Endodermal cell (in vitro differentiated cells): ENCODE measurements at regions not wholly inside any gene's neighbourhood (a gene's known extent, or its start where the extent isn't known, plus 50 kb on each side); places are given as distances from the start of the nearest gene placed in this dataset.
"Not testable (repeated sequence)": the region's sequence is repeated elsewhere in the genome, so short reads cannot be mapped to it uniquely, and the experiment has no call there.

ENCODE experiments used
- DNase-seq: peaks from one replicate; pipeline ENCODE4 v3.0.0-alpha.2; 2017
- H3K27ac ChIP-seq: 2 replicates; pipeline ENCODE4 v1.5.1; 2013; ENCODE audit warnings: mild to moderate bottlenecking, low read depth, low read length, moderate library complexity
- H3K27me3 ChIP-seq: 2 replicates; pipeline ENCODE4 v1.6.1; 2013; ENCODE audit warnings: mild to moderate bottlenecking, low read length, moderate library complexity; ENCODE audit not compliant: insufficient read depth, control insufficient read depth, poor library complexity, severe bottlenecking
- H3K36me3 ChIP-seq: 2 replicates; pipeline ENCODE4 v1.7.0; 2013; ENCODE audit warnings: mild to moderate bottlenecking, low read length, moderate library complexity; ENCODE audit not compliant: control insufficient read depth, insufficient read depth
- H3K4me1 ChIP-seq: one replicate; pipeline ENCODE4 v1.7.0; 2013; ENCODE audit warnings: low read length; ENCODE audit not compliant: control insufficient read depth, insufficient read depth
- H3K4me3 ChIP-seq: 2 replicates; pipeline ENCODE4 v1.5.1; 2013; ENCODE audit warnings: mild to moderate bottlenecking, low read length, moderate library complexity
- H3K9ac ChIP-seq: 2 replicates; pipeline ENCODE4 v1.6.1; 2013; ENCODE audit warnings: mild to moderate bottlenecking, low read length, moderate library complexity; ENCODE audit not compliant: poor library complexity, severe bottlenecking; ENCODE audit errors: extremely low read depth
- H3K9me3 ChIP-seq: 2 replicates; pipeline ENCODE4 v1.6.1; 2013; ENCODE audit warnings: mild to moderate bottlenecking, low read length, moderate library complexity; ENCODE audit not compliant: control insufficient read depth
- H3K27ac Mint-ChIP-seq: 2 replicates; pipeline ENCODE4 v1.8.0; 2020; ENCODE audit warnings: mixed read lengths
- H3K27me3 Mint-ChIP-seq: 2 replicates; pipeline ENCODE4 v1.8.0; 2021; ENCODE audit warnings: mild to moderate bottlenecking, mixed read lengths; ENCODE audit not compliant: insufficient read depth
- H3K36me3 Mint-ChIP-seq: 2 replicates; pipeline ENCODE4 v1.8.0; 2020; ENCODE audit warnings: low read depth, mixed read lengths
- H3K4me1 Mint-ChIP-seq: 2 replicates; pipeline ENCODE4 v1.8.0; 2020; ENCODE audit warnings: mixed read lengths
- H3K4me3 Mint-ChIP-seq: 2 replicates; pipeline ENCODE4 v1.8.0; 2020; ENCODE audit warnings: mild to moderate bottlenecking, moderate library complexity, mixed read lengths
- H3K9me3 Mint-ChIP-seq: 2 replicates; pipeline ENCODE4 v1.8.0; 2020; ENCODE audit warnings: mild to moderate bottlenecking, mixed read lengths
- WGBS, 2 experiments: methylation state at CpG; one replicate each; pipeline versions ENCODE4 v1.1.5 to v1.1.7; 2013; ENCODE audit warnings: missing lambda C conversion rate in 2 of 2, mixed read lengths in 1 of 2; ENCODE audit not compliant: insufficient coverage in 1 of 2, insufficient read length in 1 of 2; 5-methylcytosine and 5-hydroxymethylcytosine counted together
- TF ChIP-seq, protein P1 (sequence below): fragments of 200-600 bp; sonication (generic); conservative IDR thresholded peaks from 2 replicates; pipeline ENCODE4 v1.5.0; 2021; ENCODE audit warnings: antibody characterized with exemption, mild to moderate bottlenecking

- TF ChIP-seq, protein P1, sequence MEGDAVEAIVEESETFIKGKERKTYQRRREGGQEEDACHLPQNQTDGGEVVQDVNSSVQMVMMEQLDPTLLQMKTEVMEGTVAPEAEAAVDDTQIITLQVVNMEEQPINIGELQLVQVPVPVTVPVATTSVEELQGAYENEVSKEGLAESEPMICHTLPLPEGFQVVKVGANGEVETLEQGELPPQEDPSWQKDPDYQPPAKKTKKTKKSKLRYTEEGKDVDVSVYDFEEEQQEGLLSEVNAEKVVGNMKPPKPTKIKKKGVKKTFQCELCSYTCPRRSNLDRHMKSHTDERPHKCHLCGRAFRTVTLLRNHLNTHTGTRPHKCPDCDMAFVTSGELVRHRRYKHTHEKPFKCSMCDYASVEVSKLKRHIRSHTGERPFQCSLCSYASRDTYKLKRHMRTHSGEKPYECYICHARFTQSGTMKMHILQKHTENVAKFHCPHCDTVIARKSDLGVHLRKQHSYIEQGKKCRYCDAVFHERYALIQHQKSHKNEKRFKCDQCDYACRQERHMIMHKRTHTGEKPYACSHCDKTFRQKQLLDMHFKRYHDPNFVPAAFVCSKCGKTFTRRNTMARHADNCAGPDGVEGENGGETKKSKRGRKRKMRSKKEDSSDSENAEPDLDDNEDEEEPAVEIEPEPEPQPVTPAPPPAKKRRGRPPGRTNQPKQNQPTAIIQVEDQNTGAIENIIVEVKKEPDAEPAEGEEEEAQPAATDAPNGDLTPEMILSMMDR, result no peak
- 96% methylated on average over 1 of the region's 1 CpG; no CpG with 5 or more reads in 1 of the 2 experiments for WGBS, 2 experiments
- Histone ChIP-seq H3K4me1 (no peaks in the 10 kb centered on the region), H3K27ac (no peak overlapping the region), H3K27me3 (no peaks in the 10 kb centered on the region), H3K9ac (no peak overlapping the region), H3K4me3 (no peak overlapping the region), H3K9me3 (no peaks in the 10 kb centered on the region), H3K36me3 (no peaks in the 10 kb centered on the region)
- Mint-ChIP-seq H3K36me3 (no peaks in the 10 kb centered on the region), H3K27me3 (no peaks in the 10 kb centered on the region), H3K27ac (no peak overlapping the region), H3K4me1 (no peaks in the 10 kb centered on the region), H3K4me3 (no peak overlapping the region), H3K9me3 (peaks cover 32% of the 10 kb centered on the region)
- no peak for DNase-seq
Observed at GRCh38 chr11:29051935-29052334, 943.7 kb downstream of the METTL15 start.

- H3K27ac Mint-ChIP-seq, H3K9me3 ChIP-seq, H3K4me1 Mint-ChIP-seq, H3K9ac ChIP-seq, H3K4me1 ChIP-seq, H3K4me3 ChIP-seq, H3K27ac ChIP-seq, H3K36me3 Mint-ChIP-seq, H3K36me3 ChIP-seq, H3K27me3 Mint-ChIP-seq, H3K4me3 Mint-ChIP-seq, H3K27me3 ChIP-seq, DNase-seq: not testable (repeated sequence)
- H3K9me3 Mint-ChIP-seq, result peaks cover 26% of the 10 kb centered on the region
- WGBS, 2 experiments, result 89 to 94% methylated on average over 10 to 11 of the region's 11 CpGs
Observed at GRCh38 chr11:29050962-29051361, 942.8 kb downstream of the METTL15 start.

GRCh38 chr11:29040489-29040888, 932.3 kb downstream of the METTL15 start:
- Mint-ChIP-seq H3K4me1 (no peaks in the 10 kb centered on the region), H3K9me3 (no peaks in the 10 kb centered on the region), H3K36me3 (no peaks in the 10 kb centered on the region), H3K27ac (no peak overlapping the region), H3K4me3 (no peak overlapping the region), H3K27me3 (no peaks in the 10 kb centered on the region)
- Histone ChIP-seq H3K9me3 (no peaks in the 10 kb centered on the region), H3K27ac (no peak overlapping the region), H3K4me3 (no peak overlapping the region), H3K27me3 (no peaks in the 10 kb centered on the region), H3K36me3 (no peaks in the 10 kb centered on the region), H3K4me1 (no peaks in the 10 kb centered on the region), H3K9ac (no peak overlapping the region)
- TF ChIP-seq, protein P1, result no peak
- DNase-seq, result no peak

DNA sequence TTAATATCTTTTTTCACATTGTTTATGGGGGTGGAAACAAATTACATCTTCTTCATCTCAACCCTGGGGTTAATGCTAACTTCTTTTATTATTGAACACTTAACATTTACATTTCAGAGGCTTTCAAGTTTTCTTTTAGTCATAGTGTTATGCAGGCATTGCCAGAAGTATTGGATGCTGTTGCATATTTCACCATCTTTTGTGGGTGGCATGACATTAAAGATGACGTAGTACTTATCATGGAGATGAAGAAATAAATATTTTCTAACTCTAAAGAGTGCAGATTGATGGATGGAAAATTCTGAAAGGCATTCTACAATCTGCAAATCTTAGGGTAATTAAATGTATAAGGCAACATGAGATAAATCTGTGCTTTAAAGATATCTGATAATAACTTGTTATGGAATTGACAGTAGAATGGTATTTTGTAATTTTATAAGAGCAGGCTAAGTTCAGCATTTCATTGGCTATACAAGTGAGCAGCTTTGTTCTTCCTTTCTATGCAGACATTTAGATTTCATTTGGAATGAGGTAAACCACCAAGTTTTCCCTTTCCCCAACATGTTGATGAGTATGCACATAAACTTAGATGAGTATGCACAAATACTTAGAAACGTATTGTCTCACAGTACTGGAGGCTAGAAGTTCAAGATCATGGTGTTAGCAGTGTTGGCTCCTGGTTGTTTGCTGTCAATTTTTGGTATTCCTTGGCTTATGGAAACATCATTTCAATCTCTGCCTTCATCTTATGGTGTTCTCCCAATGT, 924.4 kb downstream of the METTL15 start:
- no peak overlapping the region for H3K9ac ChIP-seq
- no peak overlapping the region for H3K27ac ChIP-seq
- H3K27me3 ChIP-seq, result no peaks in the 10 kb centered on the region
- no peak for DNase-seq
- H3K4me3 ChIP-seq, result no peak overlapping the region
- Mint-ChIP-seq H3K4me3 (no peak overlapping the region), H3K36me3 (no peaks in the 10 kb centered on the region), H3K4me1 (no peaks in the 10 kb centered on the region), H3K27me3 (no peaks in the 10 kb centered on the region), H3K27ac (no peak overlapping the region), H3K9me3 (peaks cover 15% of the 10 kb centered on the region)
- 67 to 75% methylated on average over 2 of the region's 2 CpGs for WGBS, 2 experiments
- TF ChIP-seq, protein P1, result no peak
- peaks cover 16% of the 10 kb centered on the region for H3K9me3 ChIP-seq
- no peaks in the 10 kb centered on the region for H3K4me1 ChIP-seq
- H3K36me3 ChIP-seq, result no peaks in the 10 kb centered on the region
